Esophagus mucosa (tissue), 1 donor: ENCODE measurements at regions not wholly inside any gene's neighbourhood (a gene's known extent, or its start where the extent isn't known, plus 50 kb on each side); places are given as distances from the start of the nearest gene placed in this dataset.

Experiments used
- ATAC-seq: fragments of 200-7000 bp; cut with Tn5 transposase; one replicate; pipeline ENCODE4 v1.9.1; 2020
- donor health status: DM: yes; HTN: yes; CAD: no.

GRCh38 chr3:25107918-25108617 is 320.0 kb upstream of the RARB start:
- no peak for ATAC-seq

- no peak for ATAC-seq
Measured at GRCh38 chr3:25110642-25111041, 317.4 kb upstream of the RARB start.

GRCh38 chr3:25113891-25114290 is 314.2 kb upstream of the RARB start:
- ATAC-seq: peak; percentile 26

- ATAC-seq: no peak
Measured at GRCh38 chr3:25114532-25114931, 313.5 kb upstream of the RARB start.

GRCh38 chr3:25117005-25117593 is 311.0 kb upstream of the RARB start:
- no peak for ATAC-seq

- ATAC-seq: no peak
Measured at GRCh38 chr3:25119682-25120081, 308.4 kb upstream of the RARB start.

- ATAC-seq: no peak
Measured at GRCh38 chr3:25120665-25121064, 307.4 kb upstream of the RARB start.

- ATAC-seq: no peak
Measured at GRCh38 chr3:25125201-25125600, 302.9 kb upstream of the RARB start.

- ATAC-seq: no peak
Measured at GRCh38 chr3:25128735-25129134, 299.3 kb upstream of the RARB start.

GRCh38 chr3:25130724-25131520 is 297.1 kb upstream of the RARB start:
- no peak for ATAC-seq

- ATAC-seq: no peak
Measured at GRCh38 chr3:25133588-25133987, 294.5 kb upstream of the RARB start.

- no peak for ATAC-seq
Measured at GRCh38 chr3:25137606-25138005, 290.5 kb upstream of the RARB start.

GRCh38 chr3:25139267-25139666 is 288.8 kb upstream of the RARB start:
- no peak for ATAC-seq

GRCh38 chr3:25142609-25143355 is 285.3 kb upstream of the RARB start:
- ATAC-seq: no peak

GRCh38 chr3:25143356-25144025 is 284.6 kb upstream of the RARB start:
- ATAC-seq: no peak

- no peak for ATAC-seq
Measured at GRCh38 chr3:25144430-25144829, 283.6 kb upstream of the RARB start.

GRCh38 chr3:25145176-25145575 is 282.9 kb upstream of the RARB start:
- no peak for ATAC-seq

- ATAC-seq: no peak
Measured at GRCh38 chr3:25150199-25150598, 277.9 kb upstream of the RARB start.

- ATAC-seq: no peak
Measured at GRCh38 chr3:25151281-25151902, 276.7 kb upstream of the RARB start.

GRCh38 chr3:25151903-25152295 is 276.2 kb upstream of the RARB start:
- ATAC-seq: no peak

- no peak for ATAC-seq
Measured at GRCh38 chr3:25153136-25153535, 274.9 kb upstream of the RARB start.

- no peak for ATAC-seq
Measured at GRCh38 chr3:25153561-25153960, 274.5 kb upstream of the RARB start.
